ENCODE measurements at regions not wholly inside any gene's neighbourhood (a gene's known extent, or its start where the extent isn't known, plus 50 kb on each side); places are given as distances from the start of the nearest gene placed in this dataset.

DNA sequence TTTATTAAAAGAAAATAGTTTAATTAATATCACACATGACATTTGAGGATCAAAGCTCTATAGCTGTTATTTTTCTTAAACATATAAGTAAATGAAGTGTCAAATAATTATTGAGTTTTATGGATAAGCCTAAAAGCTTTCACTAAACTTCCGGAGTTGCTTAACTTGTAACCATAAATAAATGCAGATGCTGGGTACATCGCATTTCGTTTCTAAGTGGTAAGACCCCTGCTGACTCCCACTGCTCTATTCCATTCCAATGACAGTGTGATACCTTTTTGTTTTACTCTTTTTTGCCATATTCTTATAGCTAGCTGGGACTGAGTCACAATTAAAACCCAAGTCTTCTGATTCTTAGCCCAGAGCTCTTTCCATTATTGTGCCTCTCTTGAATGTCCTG is 411.1 kb downstream of the SOX2 start:
- H2BK120ac ChIP-seq (ENCODE audit: low read depth, low read length): no peak overlapping the region
- H3K27me3 ChIP-seq (ENCODE audit: control insufficient read depth in 1 of 2, insufficient read depth in 1 of 2, low read length in 2 of 2): no peaks in the 10 kb centered on the region
- H3K4me2 ChIP-seq (ENCODE audit: low read length, poor library complexity, severe bottlenecking): no peak overlapping the region
- no peaks in the 10 kb centered on the region for H3K36me3 ChIP-seq (ENCODE audit: control insufficient read depth in 1 of 2, insufficient read depth in 2 of 2, low read depth in 1 of 2, low read length in 2 of 2)
- no peak overlapping the region for H3K14ac ChIP-seq (ENCODE audit: low read length in 2 of 2)
- DNase-seq: no peak
- no peak overlapping the region for H2AK5ac ChIP-seq (ENCODE audit: low read length, severe bottlenecking)
- H3K23ac ChIP-seq (ENCODE audit: low read length in 2 of 2): no peak overlapping the region
- H3K18ac ChIP-seq (ENCODE audit: low read depth in 1 of 2, low read length in 2 of 2): no peak overlapping the region
- H3K79me1 ChIP-seq (replicated peaks; ENCODE audit: low read length, poor library complexity, severe bottlenecking): no peaks in the 10 kb centered on the region
- no peak overlapping the region for H3K4me3 ChIP-seq (ENCODE audit: insufficient read depth in 1 of 2, low read depth in 1 of 2, low read length in 2 of 2)
- H2BK12ac ChIP-seq (ENCODE audit: low read length in 2 of 2): no peak overlapping the region
- no peak overlapping the region for H3K9ac ChIP-seq (ENCODE audit: low read length)
- no peak overlapping the region for H3K4ac ChIP-seq (ENCODE audit: low read depth in 1 of 2, low read length in 2 of 2)
- H2BK15ac ChIP-seq (ENCODE audit: low read depth, poor library complexity, severe bottlenecking): no peak overlapping the region
- no peaks in the 10 kb centered on the region for H3K4me1 ChIP-seq (ENCODE audit: control insufficient read depth, insufficient read depth, low read depth, low read length)
- H2AFZ ChIP-seq (ENCODE audit: low read depth, low read length): no peak overlapping the region
- H4K91ac ChIP-seq (ENCODE audit: low read length): no peak overlapping the region
- H4K8ac ChIP-seq (ENCODE audit: low read length): no peak overlapping the region
- no peaks in the 10 kb centered on the region for H3K9me3 ChIP-seq (ENCODE audit: control insufficient read depth, low read length)
- 42% methylated on average over 3 of the region's 3 CpGs for WGBS
- H3K27ac ChIP-seq (ENCODE audit: low read length, poor library complexity, severe bottlenecking): no peak overlapping the region
- H2BK5ac ChIP-seq (ENCODE audit: low read depth, low read length, poor library complexity, severe bottlenecking): no peak overlapping the region

DNA sequence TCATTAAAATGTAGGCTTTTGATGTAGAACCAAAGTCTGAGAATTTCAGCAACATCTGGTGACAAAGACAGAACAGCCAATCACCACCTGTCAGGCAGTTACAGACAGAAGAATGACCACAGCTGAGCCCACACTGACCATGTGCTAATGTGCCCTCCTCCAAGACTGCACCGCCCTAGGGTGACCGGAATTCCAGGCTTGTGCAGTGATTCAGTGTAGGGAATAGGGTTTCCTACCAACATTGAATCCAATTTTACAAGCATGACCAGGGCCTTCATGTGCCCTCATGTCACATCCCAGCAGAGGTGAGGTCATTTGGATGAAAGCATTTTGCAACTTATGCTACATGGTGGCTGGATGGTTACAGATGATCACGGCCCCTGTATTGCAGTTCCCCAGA is 412.5 kb downstream of the SOX2 start:
- Histone ChIP-seq H2BK12ac (ENCODE audit: low read length in 2 of 2) (no peak overlapping the region), H2AK5ac (ENCODE audit: low read length, severe bottlenecking) (no peak overlapping the region), H3K4me3 (ENCODE audit: insufficient read depth in 1 of 2, low read depth in 1 of 2, low read length in 2 of 2) (no peak overlapping the region), H3K4ac (ENCODE audit: low read depth in 1 of 2, low read length in 2 of 2) (no peak overlapping the region), H4K8ac (ENCODE audit: low read length) (no peak overlapping the region), H3K36me3 (ENCODE audit: control insufficient read depth in 1 of 2, insufficient read depth in 2 of 2, low read depth in 1 of 2, low read length in 2 of 2) (no peaks in the 10 kb centered on the region), H3K4me2 (ENCODE audit: low read length, poor library complexity, severe bottlenecking) (no peak overlapping the region), H3K9me3 (ENCODE audit: control insufficient read depth, low read length) (no peaks in the 10 kb centered on the region), H3K27ac (ENCODE audit: low read length, poor library complexity, severe bottlenecking) (no peak overlapping the region), H3K79me1 (replicated peaks; ENCODE audit: low read length, poor library complexity, severe bottlenecking) (no peaks in the 10 kb centered on the region), H2BK15ac (ENCODE audit: low read depth, poor library complexity, severe bottlenecking) (no peak overlapping the region), H3K14ac (ENCODE audit: low read length in 2 of 2) (no peak overlapping the region), H3K23ac (ENCODE audit: low read length in 2 of 2) (no peak overlapping the region), H2BK120ac (ENCODE audit: low read depth, low read length) (no peak overlapping the region), H3K9ac (ENCODE audit: low read length) (no peak overlapping the region), H3K27me3 (ENCODE audit: control insufficient read depth in 1 of 2, insufficient read depth in 1 of 2, low read length in 2 of 2) (no peaks in the 10 kb centered on the region), H3K4me1 (ENCODE audit: control insufficient read depth, insufficient read depth, low read depth, low read length) (no peaks in the 10 kb centered on the region), H4K91ac (ENCODE audit: low read length) (no peak overlapping the region), H2BK5ac (ENCODE audit: low read depth, low read length, poor library complexity, severe bottlenecking) (no peak overlapping the region), H2AFZ (ENCODE audit: low read depth, low read length) (no peak overlapping the region), H3K18ac (ENCODE audit: low read depth in 1 of 2, low read length in 2 of 2) (no peak overlapping the region)
- 84% methylated on average over 3 of the region's 3 CpGs for WGBS
- DNase-seq: no peak

DNA sequence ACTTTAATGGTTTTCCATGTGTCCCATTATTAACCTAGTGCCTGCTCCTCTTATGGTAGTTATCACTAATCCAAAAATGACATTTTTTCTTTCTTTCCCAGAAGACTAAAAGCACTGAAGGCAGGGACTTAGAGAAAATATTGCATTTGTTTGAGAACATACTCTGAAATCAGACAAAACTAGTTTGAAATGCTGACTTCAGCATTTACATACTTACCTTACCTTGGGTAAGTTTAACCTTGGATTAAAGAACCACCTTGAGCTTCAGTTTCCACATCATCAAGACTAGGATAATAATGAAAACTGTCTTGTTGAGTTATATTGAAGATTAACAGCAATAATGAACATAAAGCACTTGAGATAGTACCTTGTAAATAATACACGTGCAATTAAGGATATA is 413.0 kb downstream of the SOX2 start:
- H3K27me3 ChIP-seq (ENCODE audit: control insufficient read depth in 1 of 2, insufficient read depth in 1 of 2, low read length in 2 of 2): no peaks in the 10 kb centered on the region
- H2BK12ac ChIP-seq (ENCODE audit: low read length in 2 of 2): no peak overlapping the region
- H2AK5ac ChIP-seq (ENCODE audit: low read length, severe bottlenecking): no peak overlapping the region
- no peak for DNase-seq
- WGBS: no CpG with 5 or more reads among the region's 1 CpG
- H3K9ac ChIP-seq (ENCODE audit: low read length): no peak overlapping the region
- H2BK120ac ChIP-seq (ENCODE audit: low read depth, low read length): no peak overlapping the region
- H3K4me2 ChIP-seq (ENCODE audit: low read length, poor library complexity, severe bottlenecking): no peak overlapping the region
- H3K14ac ChIP-seq (ENCODE audit: low read length in 2 of 2): no peak overlapping the region
- H3K4me1 ChIP-seq (ENCODE audit: control insufficient read depth, insufficient read depth, low read depth, low read length): no peaks in the 10 kb centered on the region
- no peak overlapping the region for H2BK15ac ChIP-seq (ENCODE audit: low read depth, poor library complexity, severe bottlenecking)
- no peak overlapping the region for H3K27ac ChIP-seq (ENCODE audit: low read length, poor library complexity, severe bottlenecking)
- H3K36me3 ChIP-seq (ENCODE audit: control insufficient read depth in 1 of 2, insufficient read depth in 2 of 2, low read depth in 1 of 2, low read length in 2 of 2): no peaks in the 10 kb centered on the region
- no peak overlapping the region for H3K23ac ChIP-seq (ENCODE audit: low read length in 2 of 2)
- H3K79me1 ChIP-seq (replicated peaks; ENCODE audit: low read length, poor library complexity, severe bottlenecking): no peaks in the 10 kb centered on the region
- no peak overlapping the region for H3K4ac ChIP-seq (ENCODE audit: low read depth in 1 of 2, low read length in 2 of 2)
- H3K18ac ChIP-seq (ENCODE audit: low read depth in 1 of 2, low read length in 2 of 2): no peak overlapping the region
- no peak overlapping the region for H4K91ac ChIP-seq (ENCODE audit: low read length)
- H3K4me3 ChIP-seq (ENCODE audit: insufficient read depth in 1 of 2, low read depth in 1 of 2, low read length in 2 of 2): no peak overlapping the region
- no peak overlapping the region for H2AFZ ChIP-seq (ENCODE audit: low read depth, low read length)
- H4K8ac ChIP-seq (ENCODE audit: low read length): no peak overlapping the region
- H2BK5ac ChIP-seq (ENCODE audit: low read depth, low read length, poor library complexity, severe bottlenecking): no peak overlapping the region
- H3K9me3 ChIP-seq (ENCODE audit: control insufficient read depth, low read length): no peaks in the 10 kb centered on the region

DNA sequence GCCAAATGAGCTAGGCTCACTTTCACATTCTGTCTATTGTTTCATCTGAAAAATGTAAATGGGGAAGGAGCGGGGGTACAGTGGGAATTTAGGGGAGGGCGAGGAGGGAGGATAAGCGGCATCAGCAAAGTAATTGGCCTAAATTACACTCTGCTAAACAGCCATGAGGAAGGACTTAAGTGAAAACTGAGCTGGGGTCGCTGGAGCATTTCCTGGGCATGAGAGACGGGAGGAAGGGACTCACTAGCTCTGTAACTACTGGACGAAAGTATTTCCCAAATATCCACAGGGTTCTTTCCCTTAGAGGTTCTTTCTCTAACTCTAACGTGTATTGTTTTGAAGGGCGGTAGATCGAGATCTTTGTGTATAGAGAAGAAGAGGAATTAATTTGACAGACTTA is 418.0 kb downstream of the SOX2 start:
- peaks cover under 1% of the 10 kb centered on the region for H3K4me1 ChIP-seq (ENCODE audit: control insufficient read depth, insufficient read depth, low read depth, low read length)
- no peak overlapping the region for H3K4me2 ChIP-seq (ENCODE audit: low read length, poor library complexity, severe bottlenecking)
- H2BK120ac ChIP-seq (ENCODE audit: low read depth, low read length): no peak overlapping the region
- H2BK12ac ChIP-seq (ENCODE audit: low read length in 2 of 2): no peak overlapping the region
- H3K27me3 ChIP-seq (ENCODE audit: control insufficient read depth in 1 of 2, insufficient read depth in 1 of 2, low read length in 2 of 2): no peaks in the 10 kb centered on the region
- WGBS: 66% methylated on average over 4 of the region's 9 CpGs
- no peak overlapping the region for H3K9ac ChIP-seq (ENCODE audit: low read length)
- H2AK5ac ChIP-seq (ENCODE audit: low read length, severe bottlenecking): no peak overlapping the region
- H2BK15ac ChIP-seq (ENCODE audit: low read depth, poor library complexity, severe bottlenecking): no peak overlapping the region
- no peak for DNase-seq
- no peak overlapping the region for H3K4me3 ChIP-seq (ENCODE audit: insufficient read depth in 1 of 2, low read depth in 1 of 2, low read length in 2 of 2)
- no peaks in the 10 kb centered on the region for H3K79me1 ChIP-seq (replicated peaks; ENCODE audit: low read length, poor library complexity, severe bottlenecking)
- H4K8ac ChIP-seq (ENCODE audit: low read length): no peak overlapping the region
- no peak overlapping the region for H3K27ac ChIP-seq (ENCODE audit: low read length, poor library complexity, severe bottlenecking)
- H2BK5ac ChIP-seq (ENCODE audit: low read depth, low read length, poor library complexity, severe bottlenecking): no peak overlapping the region
- H3K23ac ChIP-seq (ENCODE audit: low read length in 2 of 2): no peak overlapping the region
- no peak overlapping the region for H4K91ac ChIP-seq (ENCODE audit: low read length)
- H3K36me3 ChIP-seq (ENCODE audit: control insufficient read depth in 1 of 2, insufficient read depth in 2 of 2, low read depth in 1 of 2, low read length in 2 of 2): no peaks in the 10 kb centered on the region
- H3K9me3 ChIP-seq (ENCODE audit: control insufficient read depth, low read length): no peaks in the 10 kb centered on the region
- H3K4ac ChIP-seq (ENCODE audit: low read depth in 1 of 2, low read length in 2 of 2): no peak overlapping the region
- no peak overlapping the region for H3K14ac ChIP-seq (ENCODE audit: low read length in 2 of 2)
- no peak overlapping the region for H3K18ac ChIP-seq (ENCODE audit: low read depth in 1 of 2, low read length in 2 of 2)
- H2AFZ ChIP-seq (ENCODE audit: low read depth, low read length): no peak overlapping the region
